ENCODE measurements at regions not wholly inside any gene's neighbourhood (a gene's known extent, or its start where the extent isn't known, plus 50 kb on each side); places are given as distances from the start of the nearest gene placed in this dataset.
"Not testable (repeated sequence)": the region's sequence is repeated elsewhere in the genome, so short reads cannot be mapped to it uniquely, and the experiment has no call there.

GRCh38 chr17:30586818-30587595 lies 109.8 kb downstream of the GOSR1 start:
- TF ChIP-seq CTCF (IDR thresholded peaks at IDR 0.05; ENCODE audit: low read depth, low read length) = no peak
- DNase-seq (ENCODE audit: low read depth in 2 of 2) = peak; percentile 46 to 84
- no peak overlapping the region for H3K4me3 ChIP-seq (replicated peaks in 1 of 2; ENCODE audit: low read depth in 2 of 2, low read length in 2 of 2)

DNA sequence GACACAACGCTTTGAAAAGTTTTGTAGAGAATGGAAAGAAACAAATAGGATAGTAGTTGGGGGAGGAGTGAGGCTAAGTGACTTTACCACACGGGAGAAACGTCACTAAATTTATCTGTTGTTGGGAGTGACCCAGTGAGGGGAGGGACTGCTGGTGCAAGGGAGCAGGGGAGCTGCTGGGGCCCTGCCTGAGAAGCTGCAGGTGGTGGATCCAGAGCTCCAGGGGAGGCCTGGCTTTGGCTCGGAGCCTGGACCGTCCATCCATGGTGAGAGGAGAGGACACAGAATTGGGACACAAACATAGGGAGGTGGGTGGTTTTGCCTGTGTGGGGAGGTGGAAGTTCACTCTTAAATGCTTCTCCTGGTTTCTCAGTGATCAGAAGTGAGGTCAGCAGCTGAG lies 107.6 kb downstream of the GOSR1 start:
- no peak overlapping the region for H3K4me3 ChIP-seq (replicated peaks in 1 of 2; ENCODE audit: low read depth in 2 of 2, low read length in 2 of 2)
- DNase-seq (ENCODE audit: low read depth in 2 of 2) = no peak
- TF ChIP-seq CTCF (IDR thresholded peaks at IDR 0.05; ENCODE audit: low read depth, low read length) = no peak

- no peak overlapping the region for H3K4me3 ChIP-seq (replicated peaks in 1 of 2; ENCODE audit: low read depth in 2 of 2, low read length in 2 of 2)
- TF ChIP-seq CTCF (IDR thresholded peaks at IDR 0.05; ENCODE audit: low read depth, low read length) = no peak
- peak in 1 of 2 donors; percentile 21 for DNase-seq (ENCODE audit: low read depth in 2 of 2)
Observed at GRCh38 chr17:30580916-30581315, 103.7 kb downstream of the GOSR1 start.

DNA sequence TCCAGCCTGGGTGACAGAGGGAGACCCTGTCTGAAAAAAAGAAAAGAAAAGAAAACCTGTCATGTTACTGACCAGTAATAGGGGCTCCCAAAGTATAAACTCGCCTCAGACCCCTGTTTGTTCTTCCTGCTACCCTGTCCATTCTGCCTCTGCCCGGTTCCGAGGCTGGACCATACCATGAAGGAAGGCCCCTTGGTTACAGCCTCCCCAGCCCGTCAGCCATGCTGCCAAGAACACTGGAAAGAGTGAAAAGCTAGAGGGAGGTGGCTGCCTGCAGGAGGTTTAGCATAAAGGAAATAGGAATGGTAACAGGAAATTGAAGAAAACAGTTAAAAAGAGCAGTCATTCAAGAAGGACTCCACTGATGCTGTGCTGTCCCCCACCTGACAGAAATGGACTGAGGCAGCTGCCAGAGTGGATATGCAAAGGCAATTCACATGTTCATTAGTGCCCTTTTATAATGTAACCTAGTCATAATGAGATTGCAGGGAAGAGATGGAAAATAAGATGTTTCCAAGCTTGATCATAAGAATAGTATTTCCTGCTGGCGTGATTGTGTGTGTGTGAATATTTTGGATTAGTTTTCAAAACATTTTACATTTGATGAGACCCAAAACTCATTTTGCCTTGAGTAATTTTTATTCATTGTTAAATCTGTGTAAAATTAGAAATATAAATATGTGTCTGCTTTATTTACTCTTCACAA lies 102.6 kb downstream of the GOSR1 start:
- TF ChIP-seq CTCF (IDR thresholded peaks at IDR 0.05; ENCODE audit: low read depth, low read length) = no peak
- peak in 1 of 2 donors; percentile 44 for DNase-seq (ENCODE audit: low read depth in 2 of 2)
- no peak overlapping the region for H3K4me3 ChIP-seq (replicated peaks in 1 of 2; ENCODE audit: low read depth in 2 of 2, low read length in 2 of 2)

GRCh38 chr17:30578015-30578717 lies 101.0 kb downstream of the GOSR1 start:
- H3K4me3 ChIP-seq (replicated peaks in 1 of 2; ENCODE audit: low read depth in 2 of 2, low read length in 2 of 2); DNase-seq (ENCODE audit: low read depth in 2 of 2): not testable (repeated sequence)
